Endothelial cell of umbilical vein (primary cell): ENCODE measurements at regions not wholly inside any gene's neighbourhood (a gene's known extent, or its start where the extent isn't known, plus 50 kb on each side); places are given as distances from the start of the nearest gene placed in this dataset.

Experiments used
- BruUV-seq: library from RNA; stranded (reverse); fragments of 400-500 nt; replicated peaks from 2 replicates; lab custom pipeline; 2021; lab: Mats Ljungman, UMichigan
- CTCF ChIA-PET: fragments of 300-600, 350-600 bp; sonication (Branson Sonifier 250); formaldehyde crosslinking; loops from one replicate; lab custom pipeline; 2021; ENCODE audit warnings: antibody characterized with exemption, inconsistent platforms; lab: Charles Lee
- POLR2A ChIA-PET: fragments of 300-600, 350-600 bp; sonication (Branson Sonifier 250); formaldehyde crosslinking; loops from one replicate; lab custom pipeline; 2021; ENCODE audit warnings: antibody characterized with exemption, inconsistent platforms; lab: Charles Lee
- DNase-seq: peaks from one replicate; pipeline ENCODE4 v3.0.0-alpha.2; 2011; ENCODE audit warnings: low read depth, low spot score
- FAIRE-seq: peaks from 2 replicates; lab custom pipeline; 2011; peaks lifted over from hg19 to GRCh38; lab: Jason Lieb, UNC
- H2AFZ ChIP-seq: 2 replicates; pipeline ENCODE4 v1.6.0; 2012; ENCODE audit warnings: low read depth, low read length, control low read depth, inconsistent platforms
- H3K27ac ChIP-seq: 2 replicates; pipeline ENCODE4 v1.5.1; 2011; ENCODE audit warnings: low read depth, mild to moderate bottlenecking, control low read depth, low read length, moderate library complexity; ENCODE audit not compliant: insufficient read depth
- H3K27me3 ChIP-seq, 2 experiments: 2 replicates each; pipeline versions ENCODE4 v1.6.0 to v1.6.1; 2011; ENCODE audit warnings: low read length in 2 of 2, mixed read lengths in 1 of 2; ENCODE audit not compliant: control insufficient read depth in 2 of 2, insufficient read depth in 2 of 2
- H3K36me3 ChIP-seq, 2 experiments: 2 replicates in 1 of 2; 3 replicates in 1 of 2; pipeline ENCODE4 v1.5.1; 2011; ENCODE audit warnings: low read length in 2 of 2, mild to moderate bottlenecking in 1 of 2, moderate library complexity in 1 of 2; ENCODE audit not compliant: control insufficient read depth in 2 of 2, insufficient read depth in 2 of 2; ENCODE audit errors: extremely low read depth in 1 of 2
- H3K4me1 ChIP-seq: 3 replicates; pipeline ENCODE4 v1.5.1; 2011; ENCODE audit warnings: mild to moderate bottlenecking, low read length; ENCODE audit not compliant: control insufficient read depth, insufficient read depth; ENCODE audit errors: extremely low read depth
- H3K4me2 ChIP-seq: 2 replicates; pipeline ENCODE4 v1.6.1; 2011; ENCODE audit warnings: low read length, control low read depth, mixed read lengths; ENCODE audit not compliant: insufficient read depth
- H3K4me3 ChIP-seq, 3 experiments: fragments of 200-600 bp in 1 of 3; sonication (generic), shearing (Covaris generic) in 1 of 3; replicated peaks in 1 of 3; 2 replicates each; pipeline ENCODE4 v1.5.1; 2011 to 2016; ENCODE audit warnings: control low read depth in 3 of 3, low read length in 3 of 3, mild to moderate bottlenecking in 2 of 3, inconsistent platforms in 1 of 3, low read depth in 1 of 3, moderate library complexity in 1 of 3; ENCODE audit not compliant: insufficient read depth in 1 of 3
- H3K79me2 ChIP-seq: 2 replicates; pipeline ENCODE4 v1.6.0; 2012; ENCODE audit warnings: low read length, inconsistent platforms; ENCODE audit not compliant: control insufficient read depth, insufficient read depth
- H3K9ac ChIP-seq: replicated peaks from 2 replicates; pipeline ENCODE3; 2011; ENCODE audit warnings: low read length, control low read depth; ENCODE audit not compliant: insufficient read depth; ENCODE audit errors: extremely low read depth
- H3K9me1 ChIP-seq: replicated peaks from 3 replicates; pipeline ENCODE4 v1.6.0; 2011; ENCODE audit warnings: mild to moderate bottlenecking, low read length; ENCODE audit not compliant: control insufficient read depth, insufficient read depth; ENCODE audit errors: extremely low read depth
- H3K9me3 ChIP-seq: replicated peaks from 2 replicates; pipeline ENCODE4 v1.5.1; 2012; ENCODE audit warnings: low read length, inconsistent platforms; ENCODE audit not compliant: control insufficient read depth, insufficient read depth
- H4K20me1 ChIP-seq: replicated peaks from 2 replicates; pipeline ENCODE3; 2011; ENCODE audit warnings: mild to moderate bottlenecking, low read length; ENCODE audit not compliant: control insufficient read depth, insufficient read depth; ENCODE audit errors: extremely low read depth
- CTCF ChIP-seq, 2 donors: IDR thresholded peaks; 1 replicate in 1 of 2; 2 replicates in 1 of 2; pipeline ENCODE4 v1.5.1; 2011; ENCODE audit warnings: low read length in 2 of 2, mild to moderate bottlenecking in 2 of 2, moderate library complexity in 2 of 2, control low read depth in 1 of 2, inconsistent platforms in 1 of 2, low read depth in 1 of 2; ENCODE audit not compliant: insufficient read depth in 1 of 2; ENCODE audit errors: extremely low read depth in 1 of 2
- EZH2 ChIP-seq: IDR thresholded peaks from 2 replicates; pipeline ENCODE4 v1.6.1; 2012; ENCODE audit warnings: borderline replicate concordance, low read depth, mild to moderate bottlenecking, moderate library complexity, low read length, inconsistent platforms; ENCODE audit not compliant: severe bottlenecking
- FOS ChIP-seq: IDR thresholded peaks from 2 replicates; pipeline ENCODE4 v1.6.1; 2011; ENCODE audit warnings: mild to moderate bottlenecking, low read length, moderate library complexity, borderline replicate concordance; ENCODE audit not compliant: insufficient read depth
- GATA2 ChIP-seq: IDR thresholded peaks from 2 replicates; pipeline ENCODE4 v1.7.0; 2011; ENCODE audit warnings: low read depth, mild to moderate bottlenecking, moderate library complexity, mixed read lengths, low read length; ENCODE audit not compliant: insufficient read length, insufficient read depth
- JUN ChIP-seq: IDR thresholded peaks from 2 replicates; pipeline ENCODE4 v1.6.1; 2011; ENCODE audit warnings: borderline replicate concordance, low read depth; ENCODE audit not compliant: insufficient read length, insufficient read depth
- MYC ChIP-seq: IDR thresholded peaks from one replicate; pipeline ENCODE4 v1.6.1; 2011; ENCODE audit warnings: mild to moderate bottlenecking, low read depth, low read length
- POLR2A ChIP-seq: IDR thresholded peaks from 2 replicates; pipeline ENCODE4 v1.6.1; 2012; ENCODE audit warnings: low read depth, mild to moderate bottlenecking, control low read depth, low read length
- POLR2AphosphoS5 ChIP-seq: IDR thresholded peaks from 2 replicates; pipeline ENCODE4 v1.6.1; 2012; ENCODE audit warnings: low read depth, mild to moderate bottlenecking, control low read depth, low read length, moderate library complexity; ENCODE audit not compliant: insufficient read depth
- dilution Hi-C: fragments of 300-500 bp; cut with MboI; formaldehyde crosslinking; loops from one replicate; pipeline ENCODE4 v1.15.0; 2019; ENCODE audit warnings: low sequenced_read_pairs; ENCODE audit not compliant: extremely low pct_ligation_motif_present
- intact Hi-C: fragments of 100-400 bp; cut with micrococcal nuclease; formaldehyde crosslinking; loops from one replicate; pipeline ENCODE4 v1.10.0; 2022
- TF ChIP-seq, protein P1 (sequence below): IDR thresholded peaks from 2 replicates; pipeline ENCODE4 v1.6.1; 2011; ENCODE audit not compliant: insufficient read depth, insufficient read length

DNA sequence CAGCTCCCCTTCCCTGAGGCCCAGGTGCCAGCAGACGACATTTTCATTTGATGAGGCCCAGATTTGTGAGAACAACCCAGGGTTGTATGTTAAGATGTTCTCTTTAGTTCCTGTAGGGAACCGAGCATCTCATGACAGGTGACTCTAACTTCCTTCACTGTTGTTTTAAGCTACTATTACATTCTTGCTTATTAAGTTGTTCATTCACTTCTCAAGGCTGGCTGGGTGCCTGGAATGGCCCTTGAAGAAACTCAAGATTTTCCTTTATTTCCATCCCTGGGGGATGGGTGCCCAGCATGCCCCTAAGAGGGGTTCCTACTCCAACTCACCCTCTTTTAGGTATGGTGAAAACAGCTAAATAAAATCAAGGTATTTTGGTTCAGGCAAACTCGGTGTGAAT lies 111.5 kb upstream of the SYNDIG1 start:
- H3K4me1 ChIP-seq, result no peaks in the 10 kb centered on the region
- no peak overlapping the region for H3K27ac ChIP-seq
- H4K20me1 ChIP-seq, result no peaks in the 10 kb centered on the region
- peaks cover 3% of the 10 kb centered on the region for H3K9me3 ChIP-seq
- no peaks in the 10 kb centered on the region for H3K79me2 ChIP-seq
- DNase-seq (no peak), FAIRE-seq (no peak)
- dilution Hi-C loops (no loop called here), intact Hi-C loops (loop anchor here (10.0 kb wide), 1 partner anchor 57 kb away; no protein-coding TSS in a partner anchor)
- no peak overlapping the region for H3K4me2 ChIP-seq
- ChIA-PET CTCF (no interaction called here), POLR2A (no interaction called here)
- H3K9ac ChIP-seq, result no peak overlapping the region
- no peak overlapping the region for H3K4me3 ChIP-seq
- H3K36me3 ChIP-seq, result no peaks in the 10 kb centered on the region
- H3K27me3 ChIP-seq, result no peaks in the 10 kb centered on the region
- H3K9me1 ChIP-seq, result no peaks in the 10 kb centered on the region
- no peak for TF ChIP-seq EZH2
- TF ChIP-seq, protein P1, sequence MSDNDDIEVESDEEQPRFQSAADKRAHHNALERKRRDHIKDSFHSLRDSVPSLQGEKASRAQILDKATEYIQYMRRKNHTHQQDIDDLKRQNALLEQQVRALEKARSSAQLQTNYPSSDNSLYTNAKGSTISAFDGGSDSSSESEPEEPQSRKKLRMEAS, result no peak
- H2AFZ ChIP-seq, result no peak overlapping the region
- BruUV-seq, result no TSS peak

DNA sequence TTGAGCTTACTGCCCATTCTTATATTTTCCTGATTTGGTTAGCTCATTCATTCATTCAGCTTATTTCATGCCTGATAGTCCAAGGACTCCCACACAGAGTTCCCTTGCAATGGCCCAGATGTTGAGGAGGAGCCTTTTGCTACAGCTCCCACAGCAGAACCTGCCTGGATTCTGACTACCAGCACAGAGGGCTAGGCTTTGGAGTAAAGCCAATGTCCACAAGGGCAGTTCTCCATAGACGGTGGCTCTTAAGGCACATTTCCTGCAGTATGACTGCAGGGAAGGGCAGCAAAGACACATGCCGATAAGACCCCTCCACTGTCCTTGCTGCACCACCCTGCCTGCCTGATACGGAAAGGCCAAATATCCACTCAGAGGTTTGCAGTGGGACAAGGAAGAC lies 112.3 kb upstream of the SYNDIG1 start:
- no TSS peak for BruUV-seq
- Histone ChIP-seq H3K9me3 (peaks cover 3% of the 10 kb centered on the region), H3K27me3 (no peaks in the 10 kb centered on the region), H3K4me1 (no peaks in the 10 kb centered on the region), H3K4me2 (no peak overlapping the region), H3K9ac (no peak overlapping the region), H3K27ac (no peak overlapping the region), H2AFZ (no peak overlapping the region), H3K79me2 (no peaks in the 10 kb centered on the region), H4K20me1 (no peaks in the 10 kb centered on the region), H3K36me3 (no peaks in the 10 kb centered on the region), H3K4me3 (no peak overlapping the region), H3K9me1 (no peaks in the 10 kb centered on the region)
- dilution Hi-C loops (no loop called here), intact Hi-C loops (loop anchor here (10.0 kb wide), 1 partner anchor 58 kb away; no protein-coding TSS in a partner anchor)
- FAIRE-seq, result no peak
- no peak for DNase-seq
- CTCF ChIA-PET, result no interaction called here
- POLR2A ChIA-PET, result no interaction called here
- TF ChIP-seq EZH2, result no peak
- TF ChIP-seq POLR2AphosphoS5, result no peak
- TF ChIP-seq CTCF (IDR thresholded peaks at IDR 0.05; ENCODE audit: extremely low read depth in 1 of 2, insufficient read depth in 1 of 2, low read depth in 1 of 2, low read length in 2 of 2), result no peak
- no peak for TF ChIP-seq JUN
- no peak for TF ChIP-seq FOS
- TF ChIP-seq, protein P1, result no peak
- TF ChIP-seq MYC, result no peak
- TF ChIP-seq POLR2A, result no peak
- TF ChIP-seq GATA2, result no peak
